ENCODE measurements at regions not wholly inside any gene's neighbourhood (a gene's known extent, or its start where the extent isn't known, plus 50 kb on each side); places are given as distances from the start of the nearest gene placed in this dataset.

- TF ChIP-seq CTCF (conservative IDR thresholded peaks at IDR 0.05 in 1 of 2, IDR thresholded peaks at IDR 0.05 in 1 of 2; ENCODE audit: extremely low read depth in 1 of 2, insufficient read depth in 1 of 2, low read depth in 1 of 2, low read length in 2 of 2) (no peak), EZH2 (IDR thresholded peaks at IDR 0.05; ENCODE audit: borderline replicate concordance, low read length) (no peak)
These were observed 534.4 kb downstream of the SPRY1 start for GRCh38 chr4:123930996-123931395.
